ENCODE measurements at regions not wholly inside any gene's neighbourhood (a gene's known extent, or its start where the extent isn't known, plus 50 kb on each side); places are given as distances from the start of the nearest gene placed in this dataset.

DNA sequence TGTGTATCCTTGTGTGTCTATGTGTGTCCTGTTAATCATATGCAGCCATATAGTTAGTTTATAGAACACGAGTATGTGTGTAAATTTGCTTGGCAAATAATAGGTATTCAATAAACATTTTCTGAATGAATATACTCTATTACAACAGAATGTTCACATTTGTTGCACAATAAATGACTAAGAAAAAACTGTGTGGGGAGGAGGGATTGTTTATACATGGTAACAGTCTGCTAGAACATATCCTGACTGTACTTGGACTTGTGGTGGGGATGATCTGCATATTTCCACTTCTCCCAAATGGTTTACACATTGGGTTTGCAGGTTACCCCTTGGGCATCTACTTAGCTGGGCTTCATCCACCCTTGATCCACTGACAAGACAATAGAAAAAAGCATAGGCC lies 194.6 kb downstream of the INSC start:
- TF ChIP-seq, protein P1, sequence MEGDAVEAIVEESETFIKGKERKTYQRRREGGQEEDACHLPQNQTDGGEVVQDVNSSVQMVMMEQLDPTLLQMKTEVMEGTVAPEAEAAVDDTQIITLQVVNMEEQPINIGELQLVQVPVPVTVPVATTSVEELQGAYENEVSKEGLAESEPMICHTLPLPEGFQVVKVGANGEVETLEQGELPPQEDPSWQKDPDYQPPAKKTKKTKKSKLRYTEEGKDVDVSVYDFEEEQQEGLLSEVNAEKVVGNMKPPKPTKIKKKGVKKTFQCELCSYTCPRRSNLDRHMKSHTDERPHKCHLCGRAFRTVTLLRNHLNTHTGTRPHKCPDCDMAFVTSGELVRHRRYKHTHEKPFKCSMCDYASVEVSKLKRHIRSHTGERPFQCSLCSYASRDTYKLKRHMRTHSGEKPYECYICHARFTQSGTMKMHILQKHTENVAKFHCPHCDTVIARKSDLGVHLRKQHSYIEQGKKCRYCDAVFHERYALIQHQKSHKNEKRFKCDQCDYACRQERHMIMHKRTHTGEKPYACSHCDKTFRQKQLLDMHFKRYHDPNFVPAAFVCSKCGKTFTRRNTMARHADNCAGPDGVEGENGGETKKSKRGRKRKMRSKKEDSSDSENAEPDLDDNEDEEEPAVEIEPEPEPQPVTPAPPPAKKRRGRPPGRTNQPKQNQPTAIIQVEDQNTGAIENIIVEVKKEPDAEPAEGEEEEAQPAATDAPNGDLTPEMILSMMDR (IDR thresholded peaks at IDR 0.05): no peak
- no peak for TF ChIP-seq POLR2A (IDR thresholded peaks at IDR 0.05)
